AG04449 (cell line): ENCODE measurements at regions not wholly inside any gene's neighbourhood (a gene's known extent, or its start where the extent isn't known, plus 50 kb on each side); places are given as distances from the start of the nearest gene placed in this dataset.

Source experiments
- CTCF ChIA-PET: fragments of 350-600 bp; formaldehyde crosslinking; extraction: SDS; loops from one replicate; lab custom pipeline; 2021; ENCODE audit warnings: antibody characterized with exemption; lab: Yijun Ruan, JAX
- POLR2A ChIA-PET: fragments of 400-600, 350-600 bp; formaldehyde crosslinking; extraction: SDS; loops from one replicate; lab custom pipeline; 2020; ENCODE audit warnings: antibody characterized with exemption, inconsistent platforms; lab: Yijun Ruan, JAX
- DNase-seq: peaks from one replicate; pipeline ENCODE4 v3.0.0-alpha.2; 2010; ENCODE audit warnings: low read depth, low spot score
- H3K4me3 ChIP-seq: 2 replicates; pipeline ENCODE4 v1.5.1; 2011; ENCODE audit warnings: low read depth, mild to moderate bottlenecking, control low read depth, low read length
- TF ChIP-seq, protein P1 (sequence below): IDR thresholded peaks from one replicate; pipeline ENCODE4 v1.5.1; 2011; ENCODE audit warnings: mild to moderate bottlenecking, moderate library complexity, low read length, control low read depth, inconsistent platforms; ENCODE audit not compliant: insufficient read depth; ENCODE audit errors: missing control alignments

GRCh38 chr16:65306300-65306699, 184.4 kb upstream of the CDH11 start:
- CTCF ChIA-PET: interaction anchor here (0.8 kb wide), 1 partner anchor 256 kb away, joined by 3 read pairs; no protein-coding TSS in a partner anchor
- TF ChIP-seq, protein P1, sequence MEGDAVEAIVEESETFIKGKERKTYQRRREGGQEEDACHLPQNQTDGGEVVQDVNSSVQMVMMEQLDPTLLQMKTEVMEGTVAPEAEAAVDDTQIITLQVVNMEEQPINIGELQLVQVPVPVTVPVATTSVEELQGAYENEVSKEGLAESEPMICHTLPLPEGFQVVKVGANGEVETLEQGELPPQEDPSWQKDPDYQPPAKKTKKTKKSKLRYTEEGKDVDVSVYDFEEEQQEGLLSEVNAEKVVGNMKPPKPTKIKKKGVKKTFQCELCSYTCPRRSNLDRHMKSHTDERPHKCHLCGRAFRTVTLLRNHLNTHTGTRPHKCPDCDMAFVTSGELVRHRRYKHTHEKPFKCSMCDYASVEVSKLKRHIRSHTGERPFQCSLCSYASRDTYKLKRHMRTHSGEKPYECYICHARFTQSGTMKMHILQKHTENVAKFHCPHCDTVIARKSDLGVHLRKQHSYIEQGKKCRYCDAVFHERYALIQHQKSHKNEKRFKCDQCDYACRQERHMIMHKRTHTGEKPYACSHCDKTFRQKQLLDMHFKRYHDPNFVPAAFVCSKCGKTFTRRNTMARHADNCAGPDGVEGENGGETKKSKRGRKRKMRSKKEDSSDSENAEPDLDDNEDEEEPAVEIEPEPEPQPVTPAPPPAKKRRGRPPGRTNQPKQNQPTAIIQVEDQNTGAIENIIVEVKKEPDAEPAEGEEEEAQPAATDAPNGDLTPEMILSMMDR: no peak
- POLR2A ChIA-PET: no interaction called here
- no peak overlapping the region for H3K4me3 ChIP-seq
- no peak for DNase-seq

- ChIA-PET CTCF (interaction anchor here (0.8 kb wide), 1 partner anchor 257 kb away, joined by 3 read pairs; no protein-coding TSS in a partner anchor), POLR2A (no interaction called here)
- TF ChIP-seq, protein P1: no peak
- DNase-seq: no peak
- no peak overlapping the region for H3K4me3 ChIP-seq
Measured at GRCh38 chr16:65305266-65305959, 183.6 kb upstream of the CDH11 start.

DNA sequence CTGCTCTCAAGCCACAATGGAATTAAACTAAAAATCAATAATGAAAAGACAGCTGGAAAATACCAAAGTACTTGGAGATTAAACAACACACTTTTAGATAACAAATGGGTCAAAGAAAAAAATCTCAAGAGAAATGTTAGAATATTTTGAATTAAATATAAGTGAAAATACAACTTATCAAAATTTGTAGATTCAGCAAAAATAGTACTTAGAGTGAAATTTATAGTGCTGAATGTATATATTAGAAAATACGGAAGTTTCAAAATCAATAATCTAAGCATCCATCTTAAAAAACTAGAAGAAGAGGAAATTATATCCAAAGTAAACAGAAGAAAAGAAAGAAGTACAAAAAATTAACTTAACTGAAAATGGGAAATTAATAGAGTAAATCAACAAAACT, 179.2 kb upstream of the CDH11 start:
- no peak for DNase-seq
- TF ChIP-seq, protein P1: no peak
- H3K4me3 ChIP-seq: no peak overlapping the region
- POLR2A ChIA-PET: no interaction called here
- CTCF ChIA-PET: no interaction called here

DNA sequence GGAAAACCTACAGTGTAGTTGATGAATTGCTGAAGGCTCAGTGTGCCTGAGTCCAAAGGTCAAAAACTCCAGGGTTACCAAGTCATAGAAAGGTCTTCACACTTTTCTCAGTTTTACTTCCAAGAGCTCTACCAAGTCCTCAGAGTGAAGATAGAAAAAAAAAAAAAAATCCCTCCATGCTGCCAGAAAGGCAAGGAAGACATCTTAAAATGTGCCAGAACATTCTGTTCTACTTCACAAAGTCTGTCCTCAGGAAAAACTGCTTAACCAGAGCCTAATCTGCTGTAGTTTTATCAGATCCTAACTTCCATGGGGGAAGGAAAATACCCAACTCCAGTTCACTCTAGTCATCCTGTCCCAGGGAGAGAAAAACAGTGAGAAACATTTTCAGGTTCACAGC, 175.6 kb upstream of the CDH11 start:
- CTCF ChIA-PET: no interaction called here
- H3K4me3 ChIP-seq: no peak overlapping the region
- POLR2A ChIA-PET: no interaction called here
- TF ChIP-seq, protein P1: no peak
- no peak for DNase-seq

- ChIA-PET POLR2A (no interaction called here), CTCF (no interaction called here)
- H3K4me3 ChIP-seq: no peak overlapping the region
- DNase-seq: no peak
- TF ChIP-seq, protein P1: no peak
Measured at GRCh38 chr16:65295527-65295926, 173.7 kb upstream of the CDH11 start.

DNA sequence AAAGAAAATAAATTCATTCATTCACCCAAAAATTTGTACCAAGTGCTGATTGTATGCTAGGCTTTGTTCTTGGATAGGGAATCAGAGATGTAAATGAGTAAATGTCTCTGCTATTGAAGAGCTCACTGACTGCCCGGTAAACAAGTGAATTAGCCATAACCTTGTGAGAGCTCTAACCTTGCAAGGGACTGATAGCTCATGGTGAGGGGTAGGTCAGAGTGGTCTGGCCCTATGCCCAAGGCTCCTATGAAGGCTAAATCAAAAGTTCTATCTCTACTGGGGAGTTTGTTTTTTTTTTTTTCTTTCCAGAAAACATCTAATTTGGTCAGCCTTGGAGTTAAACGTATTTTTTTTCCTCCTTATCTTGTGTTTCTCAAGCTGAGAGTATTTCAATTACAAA, 172.8 kb upstream of the CDH11 start:
- no peak for DNase-seq
- TF ChIP-seq, protein P1: no peak
- POLR2A ChIA-PET: no interaction called here
- H3K4me3 ChIP-seq: no peak overlapping the region
- CTCF ChIA-PET: no interaction called here
